HG03457 (cell line): ENCODE measurements at regions not wholly inside any gene's neighbourhood (a gene's known extent, or its start where the extent isn't known, plus 50 kb on each side); places are given as distances from the start of the nearest gene placed in this dataset.
"Not testable (repeated sequence)": the region's sequence is repeated elsewhere in the genome, so short reads cannot be mapped to it uniquely, and the experiment has no call there.

ENCODE experiments used
- ATAC-seq: cut with Tn5 transposase; IDR thresholded peaks from one replicate; pipeline ENCODE4 v1.9.1; 2021; ENCODE audit warnings: moderate number of reproducible peaks; ENCODE audit not compliant: unreplicated experiment

DNA sequence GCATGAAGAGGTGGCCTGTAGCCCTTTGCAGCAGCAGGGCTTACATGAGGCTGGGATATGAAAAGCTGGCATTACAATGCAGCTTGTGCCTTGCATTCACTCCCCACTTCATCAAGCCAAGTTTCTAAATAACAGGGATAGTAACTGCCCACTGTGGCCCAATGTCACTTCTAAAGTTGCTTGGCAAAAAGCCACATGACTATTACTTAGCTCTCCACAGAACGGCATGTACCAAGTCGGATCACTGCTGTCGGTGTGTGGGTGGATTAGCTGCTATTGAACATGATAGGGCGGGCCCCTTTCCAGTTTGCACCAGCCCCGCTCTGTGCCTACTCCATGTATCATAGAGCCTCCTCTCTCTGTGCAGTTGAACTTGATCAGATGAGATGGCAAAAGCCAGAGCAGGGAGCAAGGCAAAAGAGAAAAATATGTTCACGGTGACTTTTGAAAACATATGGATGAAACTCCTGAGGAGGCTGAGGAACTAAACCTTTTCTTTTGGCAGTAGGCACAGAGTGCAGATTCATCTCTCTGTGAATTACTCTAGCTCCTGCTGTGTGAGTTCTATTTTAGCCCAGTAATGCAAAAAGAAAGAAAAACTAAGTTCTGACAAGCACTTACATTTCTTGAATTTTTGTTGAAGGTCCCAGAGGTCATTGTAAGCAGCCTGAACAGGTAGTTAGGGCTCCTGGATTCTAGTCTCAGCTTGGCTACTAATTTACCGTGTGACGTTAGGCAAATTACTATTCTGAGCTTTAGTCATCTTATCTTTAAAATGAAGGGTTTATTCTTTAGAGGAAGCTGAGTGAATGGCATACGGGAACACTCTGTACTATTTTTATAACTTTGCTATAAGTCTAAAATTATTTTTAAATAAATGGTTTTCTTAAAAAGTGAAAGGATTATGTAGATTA is 125.6 kb upstream of the NBPF9 start:
- not testable (repeated sequence) for ATAC-seq

DNA sequence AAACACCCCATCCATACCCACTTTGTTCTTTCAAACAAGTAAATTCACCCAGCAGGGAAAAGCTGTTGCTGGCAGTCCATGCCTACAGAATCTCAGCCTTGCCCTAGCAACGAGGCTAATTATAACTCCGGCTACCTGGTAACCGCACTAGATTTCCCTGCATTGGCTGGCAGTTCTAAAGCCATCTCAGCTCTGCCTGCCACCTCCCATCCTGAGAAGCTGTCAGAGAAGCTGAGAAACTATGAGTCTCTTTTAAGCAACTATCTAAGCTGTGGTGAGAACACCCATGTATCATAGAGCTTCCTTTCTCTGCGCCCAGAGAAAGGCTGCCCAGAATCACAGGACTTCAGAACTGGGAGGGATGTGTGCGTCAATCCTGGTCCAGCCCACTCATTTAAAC is 126.5 kb upstream of the NBPF9 start:
- not testable (repeated sequence) for ATAC-seq

DNA sequence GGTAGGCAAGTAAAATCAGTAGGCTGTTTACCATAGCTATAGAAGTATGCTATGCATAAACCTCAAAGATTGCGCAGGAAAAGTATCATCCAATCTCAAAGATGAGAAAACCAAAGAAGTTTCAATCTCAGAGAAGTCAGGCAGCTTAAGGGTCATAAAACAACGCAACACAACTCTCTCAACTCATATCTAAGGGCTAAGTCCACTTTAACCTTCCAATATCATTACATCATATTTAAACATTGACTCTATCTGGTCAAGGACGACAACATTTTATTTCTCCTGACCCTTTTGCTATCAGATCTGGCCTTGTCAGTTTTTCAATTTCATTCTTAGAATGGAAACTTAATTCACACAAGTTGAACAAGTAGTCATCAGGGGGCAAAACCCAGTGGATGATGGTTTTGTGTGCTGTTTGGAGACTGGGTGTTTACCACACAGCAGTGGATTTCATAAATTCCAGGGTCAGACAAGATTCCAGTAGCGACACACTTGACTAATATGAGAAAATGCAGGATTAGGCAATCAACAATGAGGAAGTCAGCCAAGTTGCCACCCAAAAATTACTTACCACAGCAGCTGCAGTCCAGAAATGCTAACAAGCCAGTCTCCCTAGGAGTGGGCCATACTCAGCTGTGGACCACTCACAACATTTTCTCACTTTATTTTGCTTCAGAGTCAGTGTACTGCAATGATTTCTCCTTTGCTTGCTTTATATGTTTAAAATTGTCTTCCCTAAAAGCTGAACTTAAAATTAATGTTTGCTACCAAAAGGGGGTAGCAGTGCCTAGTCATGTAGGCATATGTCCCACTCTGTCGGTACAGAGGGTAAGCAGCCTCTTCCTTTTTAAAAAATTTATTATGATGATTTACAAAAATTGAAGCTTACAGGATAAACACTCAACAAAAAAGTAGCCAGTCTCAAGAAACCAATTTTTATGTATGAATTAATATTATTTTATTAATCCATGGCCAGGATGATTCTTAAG is 131.9 kb upstream of the NBPF9 start:
- ATAC-seq = not testable (repeated sequence)

DNA sequence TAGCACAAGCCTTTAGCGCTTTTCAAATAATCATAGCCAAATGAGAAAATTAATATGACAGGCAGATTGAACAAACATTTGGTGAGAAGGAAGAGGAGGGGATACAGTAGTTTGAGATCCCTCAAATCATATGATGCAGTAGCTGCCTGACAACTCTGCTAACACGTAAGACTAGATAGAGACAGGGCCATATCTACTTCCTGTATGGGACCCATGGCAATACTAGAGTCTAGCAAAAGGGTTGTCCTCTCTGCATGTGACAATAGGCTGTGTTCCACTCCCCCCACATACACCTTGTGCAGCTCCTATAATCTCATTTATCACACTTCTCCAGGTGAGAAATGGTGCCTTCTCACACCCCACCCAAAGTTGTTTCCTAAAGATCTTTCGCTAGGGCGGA is 134.2 kb upstream of the NBPF9 start:
- not testable (repeated sequence) for ATAC-seq

DNA sequence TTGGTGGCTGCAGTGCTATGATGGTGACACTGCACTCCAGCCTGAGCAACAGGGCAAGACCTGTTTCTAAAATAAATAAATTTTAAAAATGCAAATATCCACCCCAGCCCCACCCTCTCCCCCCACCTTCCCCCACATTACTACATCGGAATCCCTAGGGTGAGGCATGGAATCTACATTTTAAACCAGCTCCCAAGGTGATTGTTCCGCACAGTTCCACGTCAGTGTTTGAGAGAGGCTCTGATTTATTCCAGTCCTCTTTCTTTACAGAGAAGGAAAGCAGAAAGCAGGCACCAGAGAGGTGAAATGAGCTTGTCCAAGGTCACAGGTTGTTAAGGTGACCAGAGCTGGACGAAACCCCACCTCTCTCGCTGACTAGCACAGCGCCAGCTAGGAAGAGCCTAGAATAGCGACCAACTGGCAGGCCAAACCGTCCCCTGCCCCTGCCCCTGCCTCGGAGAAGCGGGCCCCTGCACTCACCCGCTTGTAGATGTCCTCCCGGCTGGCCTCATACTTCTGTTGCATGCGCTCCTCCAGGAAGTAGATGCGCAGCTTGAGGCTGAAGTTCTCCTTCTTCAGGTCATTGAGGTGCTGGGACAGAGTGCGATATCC is 136.7 kb upstream of the NBPF9 start:
- not testable (repeated sequence) for ATAC-seq

DNA sequence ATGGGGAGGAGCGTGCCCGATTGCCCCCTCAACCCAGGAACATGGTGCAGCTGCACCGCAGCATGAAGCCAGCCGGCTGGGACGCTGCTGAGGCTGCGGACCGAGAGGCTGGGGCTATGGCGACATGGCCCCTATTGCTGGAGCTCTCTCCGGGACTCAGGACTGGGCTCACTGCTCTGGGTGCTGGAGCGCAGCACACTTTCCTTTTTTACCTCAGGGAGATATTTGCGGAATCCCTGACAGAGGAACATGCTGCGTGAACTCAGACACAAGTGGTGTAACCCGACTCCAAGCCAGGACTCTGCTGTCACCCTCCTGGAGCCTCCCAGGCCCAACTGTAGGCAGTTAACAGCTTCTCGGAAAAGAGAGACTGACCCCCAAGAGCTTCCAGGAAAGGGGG is 137.2 kb upstream of the NBPF9 start:
- ATAC-seq = not testable (repeated sequence)

DNA sequence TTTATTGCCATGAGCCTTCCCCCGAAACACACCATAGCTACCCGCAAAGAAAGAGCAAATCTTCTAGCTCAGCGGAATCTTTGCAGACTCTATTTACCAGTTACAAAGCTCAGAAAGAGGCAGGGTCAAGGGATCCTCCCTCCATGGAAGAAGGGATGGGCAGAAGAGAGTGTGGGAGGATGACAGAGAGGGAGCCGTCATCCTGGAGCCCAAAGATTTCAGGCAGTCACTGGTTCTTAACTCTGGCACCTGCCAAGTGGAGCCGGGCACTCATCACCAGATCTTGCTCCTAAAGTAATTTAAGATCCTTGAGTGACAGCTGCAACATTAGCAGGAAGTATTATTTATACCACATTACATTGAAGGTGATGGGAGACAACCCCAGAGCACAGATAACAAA is 137.9 kb upstream of the NBPF9 start:
- ATAC-seq = not testable (repeated sequence)

DNA sequence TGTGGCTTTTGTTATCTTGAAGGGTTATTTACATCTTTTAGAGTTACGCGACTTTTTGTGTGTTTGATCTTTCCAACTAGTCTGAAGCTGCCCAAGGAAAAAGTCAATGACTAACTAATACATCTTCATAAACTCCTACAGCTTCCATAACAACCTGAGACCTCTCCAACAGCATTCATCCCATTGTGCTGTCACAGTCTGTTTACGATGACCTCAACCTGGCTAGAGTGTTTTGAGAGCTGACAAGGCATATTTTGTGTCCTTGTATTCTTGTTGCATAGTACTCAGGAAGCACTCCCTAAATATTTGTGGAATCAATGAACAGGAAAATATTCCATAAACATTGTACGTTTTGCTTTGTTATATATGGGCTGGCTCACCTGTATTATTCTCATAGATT is 140.2 kb upstream of the NBPF9 start:
- not testable (repeated sequence) for ATAC-seq

DNA sequence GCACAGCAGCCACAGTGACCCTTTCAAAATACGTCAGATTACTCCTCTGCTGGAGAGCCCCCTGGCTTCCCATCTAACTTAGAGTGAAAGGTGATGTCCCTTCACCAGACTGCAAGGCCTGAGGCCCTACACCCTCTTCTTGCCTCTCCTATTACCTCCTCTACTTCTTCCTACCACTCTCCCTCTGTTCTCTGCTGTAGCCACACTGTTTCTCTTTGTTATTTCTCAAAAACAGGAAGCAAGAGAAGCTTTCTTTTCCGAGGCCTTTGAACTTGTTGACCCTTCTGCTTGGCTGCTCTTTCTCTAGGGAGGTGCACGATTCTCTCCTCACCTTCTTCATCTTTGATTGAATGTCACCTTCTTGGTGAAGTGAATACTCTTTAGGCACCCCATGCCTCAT is 141.3 kb upstream of the NBPF9 start:
- ATAC-seq = not testable (repeated sequence)

DNA sequence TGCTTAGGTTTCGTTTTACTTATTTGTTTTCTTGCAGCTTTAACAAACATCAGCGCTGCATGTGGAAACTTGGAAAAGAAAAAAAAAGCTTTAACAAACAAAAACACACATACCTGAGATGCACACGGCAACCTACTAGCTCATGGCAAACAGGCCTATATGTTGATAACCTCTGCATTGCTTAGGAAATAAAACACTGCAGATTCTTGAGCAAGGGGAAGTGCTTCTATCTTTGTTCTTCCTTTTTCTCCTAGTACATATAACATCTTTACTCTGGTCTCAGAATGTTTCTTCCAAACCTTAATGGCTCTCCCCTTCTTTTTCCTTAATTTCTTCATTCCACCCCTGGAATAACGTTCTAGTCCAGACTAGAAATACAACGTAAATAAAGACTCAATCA is 142.9 kb upstream of the NBPF9 start:
- ATAC-seq = not testable (repeated sequence)

DNA sequence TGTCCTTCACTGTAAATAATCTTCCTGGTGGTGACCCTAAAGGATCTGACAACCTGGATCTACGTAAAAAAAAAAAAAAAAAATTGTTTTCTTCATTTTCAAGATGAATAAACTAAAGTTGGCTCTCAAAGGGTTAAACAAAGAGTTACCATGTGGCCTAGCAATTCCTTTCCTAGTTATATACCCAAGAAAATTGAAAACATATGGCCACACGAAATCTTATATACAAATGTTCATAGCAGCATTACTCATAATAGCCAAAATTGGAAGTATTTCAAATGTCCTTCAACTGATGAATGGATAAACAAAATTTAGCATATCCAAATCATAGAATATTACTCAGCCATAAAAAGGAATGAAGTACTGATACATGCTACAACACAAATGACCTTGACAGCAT is 145.3 kb upstream of the NBPF9 start:
- not testable (repeated sequence) for ATAC-seq

DNA sequence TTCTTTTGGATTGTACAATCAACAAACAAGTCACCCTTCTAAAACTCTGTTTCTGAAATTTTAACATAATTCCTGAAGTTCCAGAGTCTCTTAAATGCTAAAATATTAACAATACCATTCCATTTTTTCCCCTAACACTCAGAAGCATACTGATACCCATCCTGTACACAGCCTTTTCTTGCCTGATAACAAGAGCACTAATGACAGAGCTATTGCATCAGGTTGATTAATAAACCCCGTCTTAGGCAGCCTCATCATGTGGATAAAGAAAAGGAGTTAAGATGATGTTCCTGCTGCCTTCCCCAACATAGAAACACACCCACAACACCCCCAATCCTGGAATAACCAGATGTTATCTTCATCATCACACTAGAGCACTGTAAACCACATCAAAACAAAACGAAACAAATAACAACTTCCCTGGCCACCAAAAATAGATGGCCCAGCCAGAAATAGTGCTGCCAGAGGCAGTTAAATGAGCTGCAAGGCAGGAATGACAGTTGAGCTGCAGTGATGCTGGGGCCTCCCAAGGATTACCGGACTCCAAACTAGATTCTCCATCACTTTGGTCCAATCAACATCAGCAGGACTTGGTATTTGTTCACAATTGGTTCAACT is 146.6 kb upstream of the NBPF9 start:
- not testable (repeated sequence) for ATAC-seq

DNA sequence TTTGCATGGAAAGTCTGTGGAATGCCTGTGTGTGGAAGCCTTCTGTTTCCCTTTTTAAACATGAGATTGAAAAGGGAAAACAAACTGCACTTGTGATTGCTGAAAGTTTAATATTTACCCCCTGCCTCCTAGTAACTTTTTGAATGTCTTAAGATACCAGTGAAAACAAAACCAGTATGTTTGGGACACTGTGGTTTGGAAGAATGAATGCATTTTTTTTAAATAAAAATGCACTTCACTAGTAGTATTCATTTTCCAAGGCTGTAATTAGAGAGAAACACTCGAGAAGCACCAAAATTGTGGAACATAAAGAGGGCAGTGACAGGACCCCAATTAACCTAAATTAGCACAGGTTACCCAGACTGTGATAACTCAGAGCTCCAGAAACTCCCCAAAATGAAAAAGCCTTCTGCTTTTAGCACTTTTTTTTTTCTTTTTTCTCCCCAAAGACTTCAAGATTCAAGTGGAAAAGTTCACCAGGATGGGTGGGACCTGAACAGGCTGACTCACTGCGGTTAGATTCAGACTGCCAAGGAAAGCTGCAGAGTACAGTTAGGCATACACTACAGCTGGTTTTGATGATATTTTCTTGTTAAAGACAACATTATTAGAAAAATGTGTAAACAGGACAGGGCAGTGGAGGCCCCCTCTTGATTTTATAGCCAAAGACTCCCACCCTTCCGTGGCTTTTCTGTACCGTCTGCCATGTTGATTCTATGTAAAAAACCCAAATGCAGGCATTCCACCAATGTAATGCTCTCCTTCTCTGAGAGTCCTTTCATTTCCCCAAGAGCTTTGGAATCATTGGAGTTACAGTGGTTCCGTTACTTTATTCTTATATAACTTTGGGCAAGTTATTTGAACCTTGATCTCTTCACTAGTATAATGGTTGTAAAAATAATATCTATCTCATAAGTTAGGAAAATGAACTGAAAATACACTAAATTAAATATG is 151.8 kb upstream of the NBPF9 start:
- ATAC-seq = not testable (repeated sequence)

DNA sequence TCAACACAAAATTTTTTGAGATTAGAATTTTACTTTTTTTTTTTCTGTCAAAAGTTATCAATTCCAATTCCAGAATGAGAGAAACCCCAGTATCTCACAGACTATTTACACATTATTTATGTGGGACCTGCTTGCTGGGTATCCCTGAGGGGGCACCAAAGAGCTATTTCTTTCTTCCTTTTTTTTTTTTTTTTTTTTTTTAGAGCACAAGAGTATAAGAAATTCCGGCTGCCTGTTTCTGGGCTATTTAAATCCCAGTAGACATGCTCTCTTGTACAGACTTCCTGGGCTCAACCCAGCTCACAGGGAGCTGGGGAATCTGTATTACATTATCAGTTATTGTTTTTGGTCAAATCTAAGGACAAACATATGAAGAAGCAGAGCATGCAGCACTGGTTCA is 156.9 kb upstream of the NBPF9 start:
- ATAC-seq = not testable (repeated sequence)

DNA sequence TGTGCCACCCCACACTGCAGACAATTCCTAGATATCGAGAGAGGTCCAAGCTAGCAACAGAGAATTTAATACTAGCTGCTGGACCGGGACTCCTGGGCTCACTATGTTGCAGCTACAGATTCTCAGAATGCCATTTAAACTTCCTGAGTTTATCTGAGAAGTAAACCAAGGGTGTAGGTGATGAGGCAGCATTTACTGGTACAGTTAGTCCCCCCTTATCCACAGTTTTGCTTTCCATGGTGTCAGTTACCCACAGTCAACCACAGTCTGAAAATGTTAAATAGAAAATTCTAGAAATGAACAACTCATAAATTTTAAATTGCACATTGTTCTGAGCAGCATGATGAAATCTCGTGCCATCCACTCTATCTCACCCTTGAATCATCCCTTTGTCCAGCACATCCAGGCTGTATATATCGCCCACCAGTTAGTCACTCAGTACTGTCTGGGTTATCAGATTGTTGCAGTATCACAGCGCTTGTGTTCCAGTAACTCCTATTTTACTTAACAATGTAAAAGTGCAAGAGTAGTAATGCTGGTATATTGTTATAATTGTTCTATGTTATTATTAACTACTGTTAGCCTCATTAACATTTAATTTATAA is 157.5 kb upstream of the NBPF9 start:
- ATAC-seq = not testable (repeated sequence)

DNA sequence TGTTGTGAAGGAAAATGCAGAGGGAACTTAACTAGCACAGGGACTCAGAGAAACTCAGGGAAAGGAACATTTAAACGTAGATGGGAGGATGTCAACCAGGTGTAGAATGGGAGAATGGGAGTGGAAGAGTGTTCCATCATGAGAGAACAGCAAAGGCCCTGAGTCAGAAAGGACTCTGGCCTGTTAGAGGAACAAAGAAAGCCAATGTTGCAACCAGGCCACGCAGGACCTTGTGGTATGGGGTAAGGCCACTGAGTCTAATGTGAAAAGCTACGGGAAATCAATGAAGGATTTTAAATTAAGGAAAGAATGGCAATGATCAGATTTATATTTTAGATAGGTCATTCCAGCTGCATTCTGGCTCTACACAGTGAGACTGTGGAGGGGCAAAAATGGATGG is 163.9 kb upstream of the NBPF9 start:
- not testable (repeated sequence) for ATAC-seq

DNA sequence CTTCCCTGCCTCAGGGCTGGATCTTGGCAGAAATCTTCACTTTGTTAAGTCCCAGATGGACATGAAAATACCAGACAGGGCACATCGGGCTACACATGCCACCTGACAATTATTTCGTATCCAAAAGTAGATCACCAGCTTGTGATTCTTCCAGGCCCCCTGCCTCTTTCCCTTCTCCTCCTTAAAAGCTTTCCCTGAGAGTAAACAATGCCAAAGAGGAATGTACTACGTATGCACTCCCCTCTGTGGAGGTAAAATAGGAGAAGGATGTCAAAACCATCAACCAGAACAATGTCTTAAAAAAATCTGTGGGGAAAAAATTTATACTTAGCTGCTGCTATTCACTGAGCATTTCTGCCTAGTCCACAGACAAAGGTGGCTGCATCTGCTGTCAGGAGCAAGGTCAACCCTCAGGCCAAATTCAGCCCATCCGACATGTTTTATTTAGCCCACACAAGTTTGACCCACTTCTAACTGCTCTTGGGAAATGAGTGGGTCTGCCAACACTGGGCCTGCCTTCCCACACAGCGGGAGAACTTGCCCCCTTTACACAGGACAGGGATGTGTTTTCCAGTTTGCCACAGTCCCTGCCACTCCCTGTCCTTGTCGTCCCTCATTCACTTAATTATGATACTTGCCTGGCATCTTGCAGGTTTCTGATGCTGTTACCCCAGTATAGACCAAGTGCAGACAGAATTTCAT is 165.8 kb upstream of the NBPF9 start:
- not testable (repeated sequence) for ATAC-seq

DNA sequence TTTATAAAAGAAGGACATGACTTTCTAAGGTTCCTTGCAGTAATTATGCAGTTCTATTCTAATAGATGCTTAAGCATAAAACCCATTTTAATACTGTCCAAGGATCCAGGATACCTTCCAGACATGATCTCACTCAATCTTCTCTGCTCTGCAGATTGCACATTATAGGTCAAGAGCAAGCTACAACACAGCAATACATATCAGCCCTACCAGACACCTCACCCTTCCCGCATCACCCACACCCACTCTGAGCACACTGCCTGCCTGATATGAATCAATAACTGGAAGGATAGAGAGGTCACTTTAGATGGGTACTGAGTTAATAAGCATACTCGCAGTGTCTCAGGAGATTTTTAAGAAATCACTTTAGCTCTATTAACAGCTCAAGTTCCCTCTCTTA is 166.5 kb upstream of the NBPF9 start:
- not testable (repeated sequence) for ATAC-seq
